AG10803 (cell line): ENCODE measurements at regions not wholly inside any gene's neighbourhood (a gene's known extent, or its start where the extent isn't known, plus 50 kb on each side); places are given as distances from the start of the nearest gene placed in this dataset.

ENCODE experiments used
- DNase-seq: peaks from one replicate; pipeline ENCODE4 v3.0.0; 2010; ENCODE audit warnings: low read depth
- H3K4me3 ChIP-seq: 2 replicates; pipeline ENCODE4 v1.5.1; 2011; ENCODE audit warnings: mild to moderate bottlenecking, low read length, control low read depth
- TF ChIP-seq, protein P1 (sequence below): conservative IDR thresholded peaks from 2 replicates; pipeline ENCODE4 v1.5.1; 2011; ENCODE audit warnings: mild to moderate bottlenecking, low read length, control low read depth, inconsistent platforms

DNA sequence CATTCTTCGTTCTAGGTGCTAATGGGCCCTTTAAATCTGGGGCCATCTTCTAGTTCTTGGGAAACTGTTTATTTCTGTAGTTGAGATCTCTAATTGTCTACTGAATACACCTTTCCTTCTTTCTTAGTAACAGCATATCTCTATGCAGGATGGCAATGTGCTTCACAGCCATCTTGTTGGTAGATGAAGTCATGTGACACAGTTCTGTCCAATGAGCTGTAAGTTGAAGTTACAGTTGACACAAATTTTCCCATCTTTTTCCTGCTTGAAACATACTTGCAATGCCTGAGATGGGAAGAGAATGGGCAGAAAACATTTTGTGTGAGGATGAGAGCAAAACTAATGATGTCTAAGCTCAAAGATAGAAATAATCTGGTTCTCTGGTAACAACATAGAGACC, 57.3 kb upstream of the PHLPP1 start:
- no peak for DNase-seq
- TF ChIP-seq, protein P1, sequence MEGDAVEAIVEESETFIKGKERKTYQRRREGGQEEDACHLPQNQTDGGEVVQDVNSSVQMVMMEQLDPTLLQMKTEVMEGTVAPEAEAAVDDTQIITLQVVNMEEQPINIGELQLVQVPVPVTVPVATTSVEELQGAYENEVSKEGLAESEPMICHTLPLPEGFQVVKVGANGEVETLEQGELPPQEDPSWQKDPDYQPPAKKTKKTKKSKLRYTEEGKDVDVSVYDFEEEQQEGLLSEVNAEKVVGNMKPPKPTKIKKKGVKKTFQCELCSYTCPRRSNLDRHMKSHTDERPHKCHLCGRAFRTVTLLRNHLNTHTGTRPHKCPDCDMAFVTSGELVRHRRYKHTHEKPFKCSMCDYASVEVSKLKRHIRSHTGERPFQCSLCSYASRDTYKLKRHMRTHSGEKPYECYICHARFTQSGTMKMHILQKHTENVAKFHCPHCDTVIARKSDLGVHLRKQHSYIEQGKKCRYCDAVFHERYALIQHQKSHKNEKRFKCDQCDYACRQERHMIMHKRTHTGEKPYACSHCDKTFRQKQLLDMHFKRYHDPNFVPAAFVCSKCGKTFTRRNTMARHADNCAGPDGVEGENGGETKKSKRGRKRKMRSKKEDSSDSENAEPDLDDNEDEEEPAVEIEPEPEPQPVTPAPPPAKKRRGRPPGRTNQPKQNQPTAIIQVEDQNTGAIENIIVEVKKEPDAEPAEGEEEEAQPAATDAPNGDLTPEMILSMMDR = no peak
- H3K4me3 ChIP-seq = no peak overlapping the region

- no peak for DNase-seq
- TF ChIP-seq, protein P1 = no peak
- H3K4me3 ChIP-seq = no peak overlapping the region
These were observed 55.6 kb upstream of the PHLPP1 start for GRCh38 chr18:62659698-62660097.

DNA sequence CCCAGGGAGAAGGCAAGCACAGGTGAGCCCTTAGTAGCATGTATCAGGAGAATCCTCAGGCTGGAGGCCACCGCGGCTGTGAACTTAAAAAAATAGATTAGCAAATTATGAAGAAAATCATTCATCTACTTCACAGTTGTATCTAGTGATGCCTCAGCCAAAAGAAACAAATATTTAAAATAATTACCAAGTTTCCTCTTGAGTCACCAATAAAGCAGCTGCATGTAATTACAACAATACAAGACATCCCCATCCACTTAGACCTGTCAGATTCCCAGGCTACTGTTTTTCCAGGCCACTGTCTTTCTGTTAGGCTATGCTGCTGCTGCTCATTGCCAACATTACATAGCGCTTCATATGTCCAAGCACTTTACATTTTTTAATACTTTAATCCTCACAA, 54.6 kb upstream of the PHLPP1 start:
- TF ChIP-seq, protein P1 = no peak
- H3K4me3 ChIP-seq = no peak overlapping the region
- peak; percentile 11 for DNase-seq

GRCh38 chr18:62663731-62664336, 51.5 kb upstream of the PHLPP1 start:
- TF ChIP-seq, protein P1 = no peak
- no peak for DNase-seq
- H3K4me3 ChIP-seq = no peak overlapping the region

- TF ChIP-seq, protein P1 = no peak
- H3K4me3 ChIP-seq = no peak overlapping the region
- no peak for DNase-seq
These were observed 50.9 kb upstream of the PHLPP1 start for GRCh38 chr18:62664414-62664813.

DNA sequence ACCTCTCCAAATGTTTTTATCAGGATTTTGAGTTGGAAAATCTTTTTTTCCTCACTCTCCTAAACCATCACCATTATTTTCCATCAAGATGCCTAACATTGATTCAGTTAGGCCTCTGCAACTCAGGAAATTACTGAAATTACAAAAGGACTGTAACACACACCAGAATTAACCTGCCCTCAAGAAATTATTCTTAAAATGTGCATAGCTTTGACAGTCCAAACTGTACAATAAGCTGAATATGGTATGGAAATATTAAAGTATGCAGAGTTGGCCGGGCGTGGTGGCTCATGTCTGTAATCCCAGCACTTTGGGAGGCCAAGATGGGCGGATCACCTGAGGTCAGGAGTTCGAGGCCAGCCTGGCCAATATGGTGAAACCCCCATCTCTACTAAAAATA, 50.2 kb upstream of the PHLPP1 start:
- TF ChIP-seq, protein P1 = no peak
- H3K4me3 ChIP-seq = no peak overlapping the region
- DNase-seq = no peak
